ENCODE measurements at regions not wholly inside any gene's neighbourhood (a gene's known extent, or its start where the extent isn't known, plus 50 kb on each side); places are given as distances from the start of the nearest gene placed in this dataset.

- Mint-ChIP-seq H3K9me3 (peaks cover 0 to 11% (median 1%) of the 10 kb centered on the region in 9 donors), H3K27me3 (peaks cover 0 to 6% (median 0%) of the 10 kb centered on the region in 5 donors), H3K27ac (no peak overlapping the region), H3K36me3 (no peaks in the 10 kb centered on the region), H3K4me3 (no peak overlapping the region), H3K4me1 (no peaks in the 10 kb centered on the region)
- no peak for ATAC-seq
- POLR2A ChIA-PET = no interaction called here
- no peak for DNase-seq
Measured at GRCh38 chr4:165779950-165780670, 92.9 kb upstream of the TLL1 start.

- Mint-ChIP-seq H3K9me3 (peaks cover 0 to 11% (median 1%) of the 10 kb centered on the region in 9 donors), H3K27me3 (peaks cover 0 to 6% (median 0%) of the 10 kb centered on the region in 5 donors), H3K36me3 (no peaks in the 10 kb centered on the region), H3K4me3 (no peak overlapping the region), H3K4me1 (no peaks in the 10 kb centered on the region), H3K27ac (no peak overlapping the region)
- DNase-seq (no peak), ATAC-seq (no peak)
- POLR2A ChIA-PET = no interaction called here
Measured at GRCh38 chr4:165780735-165781134, 92.3 kb upstream of the TLL1 start.

- DNase-seq (no peak), ATAC-seq (no peak)
- Mint-ChIP-seq H3K27me3 (peaks cover 0 to 6% (median 0%) of the 10 kb centered on the region in 5 donors), H3K36me3 (no peaks in the 10 kb centered on the region), H3K4me1 (no peaks in the 10 kb centered on the region), H3K27ac (no peak overlapping the region), H3K4me3 (no peak overlapping the region), H3K9me3 (peaks cover 0 to 5% (median 0%) of the 10 kb centered on the region in 9 donors)
- POLR2A ChIA-PET = no interaction called here
Measured at GRCh38 chr4:165782623-165783022, 90.4 kb upstream of the TLL1 start.

- H3K4me1 Mint-ChIP-seq = no peaks in the 10 kb centered on the region
- peaks cover 0 to 5% (median 0%) of the 10 kb centered on the region in 9 donors for H3K9me3 Mint-ChIP-seq
- DNase-seq (no peak), ATAC-seq (no peak)
- H3K36me3 Mint-ChIP-seq = no peaks in the 10 kb centered on the region
- POLR2A ChIA-PET = no interaction called here
- no peak overlapping the region for H3K4me3 Mint-ChIP-seq
- H3K27me3 Mint-ChIP-seq = peaks cover 0 to 6% (median 0%) of the 10 kb centered on the region in 5 donors
- no peak overlapping the region for H3K27ac Mint-ChIP-seq
Measured at GRCh38 chr4:165783626-165784025, 89.4 kb upstream of the TLL1 start.

- Mint-ChIP-seq H3K27ac (no peak overlapping the region), H3K36me3 (no peaks in the 10 kb centered on the region), H3K27me3 (peaks cover 0 to 6% (median 0%) of the 10 kb centered on the region in 5 donors), H3K4me3 (no peak overlapping the region), H3K4me1 (no peaks in the 10 kb centered on the region), H3K9me3 (peaks cover 0 to 6% (median 0%) of the 10 kb centered on the region in 9 donors)
- POLR2A ChIA-PET = no interaction called here
- ATAC-seq (no peak), DNase-seq (no peak)
Measured at GRCh38 chr4:165784672-165785071, 88.4 kb upstream of the TLL1 start.

GRCh38 chr4:165785337-165785736 is 87.7 kb upstream of the TLL1 start:
- Mint-ChIP-seq H3K4me3 (no peak overlapping the region), H3K36me3 (no peaks in the 10 kb centered on the region), H3K4me1 (no peaks in the 10 kb centered on the region), H3K9me3 (peaks cover 0 to 9% (median 0%) of the 10 kb centered on the region in 9 donors), H3K27ac (no peak overlapping the region), H3K27me3 (peaks cover 0 to 6% (median 0%) of the 10 kb centered on the region in 5 donors)
- DNase-seq = no peak
- POLR2A ChIA-PET = no interaction called here
- ATAC-seq = no peak

GRCh38 chr4:165787516-165788274 is 85.3 kb upstream of the TLL1 start:
- H3K4me1 Mint-ChIP-seq = no peaks in the 10 kb centered on the region
- POLR2A ChIA-PET = no interaction called here
- ATAC-seq (no peak), DNase-seq (no peak)
- no peak overlapping the region for H3K4me3 Mint-ChIP-seq
- peaks cover 0 to 9% (median 0%) of the 10 kb centered on the region in 9 donors for H3K9me3 Mint-ChIP-seq
- H3K27me3 Mint-ChIP-seq = no peaks in the 10 kb centered on the region
- H3K36me3 Mint-ChIP-seq = no peaks in the 10 kb centered on the region
- no peak overlapping the region for H3K27ac Mint-ChIP-seq

- H3K27me3 Mint-ChIP-seq = no peaks in the 10 kb centered on the region
- H3K4me1 Mint-ChIP-seq = no peaks in the 10 kb centered on the region
- ATAC-seq (no peak), DNase-seq (no peak)
- no peak overlapping the region for H3K27ac Mint-ChIP-seq
- no peak overlapping the region for H3K4me3 Mint-ChIP-seq
- H3K36me3 Mint-ChIP-seq = no peaks in the 10 kb centered on the region
- POLR2A ChIA-PET = no interaction called here
- peaks cover 0 to 9% (median 0%) of the 10 kb centered on the region in 9 donors for H3K9me3 Mint-ChIP-seq
Measured at GRCh38 chr4:165788686-165789463, 84.2 kb upstream of the TLL1 start.

- peaks cover 0 to 5% (median 0%) of the 10 kb centered on the region in 5 donors for H3K27me3 Mint-ChIP-seq
- no peak for ATAC-seq
- no peak overlapping the region for H3K4me3 Mint-ChIP-seq
- no peaks in the 10 kb centered on the region for H3K36me3 Mint-ChIP-seq
- H3K4me1 Mint-ChIP-seq = no peaks in the 10 kb centered on the region
- H3K27ac Mint-ChIP-seq = no peak overlapping the region
- H3K9me3 Mint-ChIP-seq = peaks cover 0 to 18% (median 1%) of the 10 kb centered on the region in 9 donors
- DNase-seq = no peak
- POLR2A ChIA-PET = no interaction called here
Measured at GRCh38 chr4:165793236-165793635, 79.8 kb upstream of the TLL1 start.

GRCh38 chr4:165794834-165795233 is 78.2 kb upstream of the TLL1 start:
- no peaks in the 10 kb centered on the region for H3K36me3 Mint-ChIP-seq
- H3K4me1 Mint-ChIP-seq = no peaks in the 10 kb centered on the region
- DNase-seq (no peak), ATAC-seq (no peak)
- peaks cover 0 to 14% (median 1%) of the 10 kb centered on the region in 9 donors for H3K9me3 Mint-ChIP-seq
- H3K27ac Mint-ChIP-seq = no peak overlapping the region
- POLR2A ChIA-PET = no interaction called here
- H3K4me3 Mint-ChIP-seq = no peak overlapping the region
- H3K27me3 Mint-ChIP-seq = peaks cover 0 to 5% (median 0%) of the 10 kb centered on the region in 5 donors

- Mint-ChIP-seq H3K4me1 (no peaks in the 10 kb centered on the region), H3K36me3 (no peaks in the 10 kb centered on the region), H3K27ac (no peak overlapping the region), H3K9me3 (peaks cover 0 to 8% (median 1%) of the 10 kb centered on the region in 9 donors), H3K4me3 (no peak overlapping the region), H3K27me3 (peaks cover 0 to 5% (median 0%) of the 10 kb centered on the region in 5 donors)
- POLR2A ChIA-PET = no interaction called here
- ATAC-seq (no peak), DNase-seq (no peak)
Measured at GRCh38 chr4:165799384-165799815, 73.6 kb upstream of the TLL1 start.

- Mint-ChIP-seq H3K9me3 (peaks cover 0 to 9% (median 1%) of the 10 kb centered on the region in 9 donors), H3K27ac (no peak overlapping the region), H3K27me3 (peaks cover 0 to 3% (median 0%) of the 10 kb centered on the region in 5 donors), H3K4me1 (no peaks in the 10 kb centered on the region), H3K36me3 (no peaks in the 10 kb centered on the region), H3K4me3 (no peak overlapping the region)
- POLR2A ChIA-PET = no interaction called here
- DNase-seq = no peak
- no peak for ATAC-seq
Measured at GRCh38 chr4:165802452-165802851, 70.6 kb upstream of the TLL1 start.

- Mint-ChIP-seq H3K27ac (no peak overlapping the region), H3K27me3 (peaks cover 0 to 3% (median 0%) of the 10 kb centered on the region in 5 donors), H3K4me1 (no peaks in the 10 kb centered on the region), H3K36me3 (no peaks in the 10 kb centered on the region), H3K4me3 (no peak overlapping the region), H3K9me3 (peaks cover 0 to 5% (median 0%) of the 10 kb centered on the region in 9 donors)
- ATAC-seq (no peak), DNase-seq (no peak)
- POLR2A ChIA-PET = no interaction called here
Measured at GRCh38 chr4:165803005-165803404, 70.0 kb upstream of the TLL1 start.
